GM12892 (cell line): ENCODE measurements at regions not wholly inside any gene's neighbourhood (a gene's known extent, or its start where the extent isn't known, plus 50 kb on each side); places are given as distances from the start of the nearest gene placed in this dataset.

Source experiments
- POLR2A ChIP-seq: IDR thresholded peaks from 2 replicates; pipeline ENCODE4 v1.6.1; 2011; ENCODE audit warnings: low read depth, low read length, control low read depth
- POLR2AphosphoS5 ChIP-seq: IDR thresholded peaks from 2 replicates; pipeline ENCODE4 v1.6.1; 2011; ENCODE audit warnings: low read depth, low read length, control low read depth

DNA sequence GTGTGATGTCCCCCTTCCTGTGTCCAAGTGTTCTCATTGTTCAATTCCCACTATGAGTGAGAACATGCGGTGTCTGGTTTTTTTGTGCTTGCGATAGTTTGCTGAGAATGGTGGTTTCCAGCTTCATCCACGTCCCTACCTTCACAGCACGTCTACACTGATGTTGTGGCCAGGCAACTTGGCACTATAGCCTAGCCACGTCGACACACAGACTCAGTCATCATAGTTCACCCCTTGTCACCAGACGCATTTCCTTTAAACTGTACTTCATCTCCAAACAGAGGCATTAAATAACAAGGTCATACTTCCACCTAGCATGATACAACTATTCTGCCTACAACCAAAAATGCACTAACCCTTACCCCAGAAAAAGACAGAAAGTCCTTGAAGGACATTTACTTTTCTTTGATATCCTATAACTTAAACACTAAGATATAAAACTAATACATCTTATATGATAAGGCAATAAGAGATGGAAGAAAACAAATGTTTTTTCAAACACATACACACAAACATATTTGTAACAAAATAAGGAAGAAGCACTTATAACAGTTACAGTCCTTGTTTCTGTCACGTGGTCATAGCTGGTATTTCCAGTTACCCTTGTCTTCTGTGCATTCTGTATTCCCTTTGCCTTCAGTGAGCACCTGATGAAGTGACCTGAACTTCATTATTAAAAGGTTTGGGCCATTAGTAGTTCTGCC is 121.4 kb downstream of the KLF13 start:
- no peak for TF ChIP-seq POLR2AphosphoS5
- TF ChIP-seq POLR2A, result no peak
